ENCODE measurements at regions not wholly inside any gene's neighbourhood (a gene's known extent, or its start where the extent isn't known, plus 50 kb on each side); places are given as distances from the start of the nearest gene placed in this dataset.
A peak's percentile ranks its signal among the peaks of the same experiment; 100 is the strongest.
"Not testable (repeated sequence)": the region's sequence is repeated elsewhere in the genome, so short reads cannot be mapped to it uniquely, and the experiment has no call there.

- DNase-seq = no peak
Measured at GRCh38 chr12:14213542-14213941, 151.9 kb upstream of the ATF7IP start.

GRCh38 chr12:14214495-14214894, 151.0 kb upstream of the ATF7IP start:
- H3K4me1 ChIP-seq = no peaks in the 10 kb centered on the region
- no peak overlapping the region for H3K4me3 ChIP-seq
- ATAC-seq (no peak), DNase-seq (no peak)
- H3K27me3 ChIP-seq = no peaks in the 10 kb centered on the region
- no peaks in the 10 kb centered on the region for H3K36me3 ChIP-seq
- intact Hi-C loops (cut with DNase I) = no loop called here
- H3K27ac ChIP-seq = no peak overlapping the region
- no peaks in the 10 kb centered on the region for H3K9me3 ChIP-seq
- TF ChIP-seq CTCF (IDR thresholded peaks at IDR 0.05) = no peak

More at GRCh38 chr12:14213542-14213941, 151.9 kb upstream of the ATF7IP start:
- ATAC-seq = no peak
- intact Hi-C loops (cut with DNase I) = no loop called here
- Histone ChIP-seq H3K9me3 (no peaks in the 10 kb centered on the region), H3K27ac (no peak overlapping the region), H3K36me3 (no peaks in the 10 kb centered on the region), H3K27me3 (no peaks in the 10 kb centered on the region), H3K4me1 (no peaks in the 10 kb centered on the region), H3K4me3 (no peak overlapping the region)
- no peak for TF ChIP-seq CTCF (IDR thresholded peaks at IDR 0.05)

GRCh38 chr12:14215949-14216348, 149.5 kb upstream of the ATF7IP start:
- peak overlapping the region; percentile 43 for H3K4me3 ChIP-seq
- H3K4me1 ChIP-seq; H3K36me3 ChIP-seq; H3K27me3 ChIP-seq; ATAC-seq; DNase-seq; H3K27ac ChIP-seq; H3K9me3 ChIP-seq; intact Hi-C loops (cut with DNase I): not testable (repeated sequence)

DNA sequence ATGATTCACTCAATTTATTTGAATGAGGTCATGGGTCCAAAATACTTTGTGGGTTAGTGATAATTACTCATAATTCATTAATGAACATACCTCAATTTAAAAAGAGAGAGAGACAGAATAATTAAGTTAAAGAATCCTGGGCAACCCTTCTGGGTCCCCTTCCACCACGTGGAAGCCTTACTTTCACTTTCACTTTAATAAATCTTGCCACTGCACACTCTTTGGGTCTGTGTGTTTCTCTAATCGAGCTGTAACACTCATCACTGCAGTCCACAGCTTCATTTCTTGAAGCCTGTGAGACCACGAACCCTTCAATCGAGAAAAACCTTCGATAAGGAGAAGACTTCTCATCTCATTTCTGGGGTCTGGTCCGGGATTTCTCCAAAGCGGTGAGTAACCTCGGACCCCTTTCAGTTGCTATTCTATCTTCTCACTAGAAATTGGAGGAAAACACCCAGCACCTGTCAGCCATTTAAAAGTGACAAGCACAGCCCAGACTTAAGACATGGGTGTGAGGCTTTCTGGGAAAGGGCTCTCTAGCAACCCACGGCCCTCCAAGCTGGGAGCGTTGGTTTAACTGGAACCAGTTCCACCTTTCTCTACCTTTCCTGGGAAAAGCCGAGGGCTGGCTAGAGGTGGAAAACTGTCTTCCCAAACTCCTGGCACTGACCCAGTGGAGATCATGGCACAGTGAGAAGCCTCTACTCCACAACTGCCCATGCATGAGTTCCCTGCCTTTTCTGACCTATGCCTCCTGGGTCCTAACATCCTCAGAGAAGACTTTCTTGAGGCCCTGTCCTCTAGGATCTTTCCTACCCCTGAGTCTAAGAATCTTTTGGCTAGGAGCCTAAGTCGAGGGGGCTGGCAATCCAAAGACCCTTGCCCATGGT, 148.8 kb upstream of the ATF7IP start:
- H3K36me3 ChIP-seq = no peaks in the 10 kb centered on the region
- no peak for DNase-seq
- H3K9me3 ChIP-seq = no peaks in the 10 kb centered on the region
- TF ChIP-seq CTCF (IDR thresholded peaks at IDR 0.05) = no peak
- no peaks in the 10 kb centered on the region for H3K27me3 ChIP-seq
- peak; percentile 37 for ATAC-seq
- intact Hi-C loops (cut with DNase I) = no loop called here
- H3K4me3 ChIP-seq = peak overlapping the region; percentile 43
- no peak overlapping the region for H3K27ac ChIP-seq
- H3K4me1 ChIP-seq = no peaks in the 10 kb centered on the region

DNA sequence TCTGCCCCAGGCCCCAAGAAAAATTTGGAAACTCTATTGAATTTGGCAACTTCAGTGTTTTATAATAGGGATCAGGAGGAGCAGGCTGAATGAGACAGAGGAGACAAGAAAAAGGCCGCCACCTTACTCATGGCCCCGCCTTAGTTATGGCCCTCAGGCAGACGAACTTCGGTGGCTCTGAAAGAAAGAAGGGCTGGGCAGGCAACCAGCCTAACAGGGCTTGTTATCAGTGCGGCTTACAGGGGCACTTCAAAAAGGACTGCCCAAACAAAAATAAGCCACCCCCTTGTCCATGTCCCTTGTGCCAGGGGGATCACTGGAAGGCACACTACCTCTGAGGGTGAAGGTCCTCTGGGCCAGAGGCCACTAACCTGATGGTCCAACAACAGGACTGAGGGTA, 146.3 kb upstream of the ATF7IP start:
- Histone ChIP-seq H3K27me3 (no peaks in the 10 kb centered on the region), H3K27ac (no peak overlapping the region)
- intact Hi-C loops (cut with DNase I) = no loop called here

GRCh38 chr12:14219670-14220069, 145.8 kb upstream of the ATF7IP start:
- not testable (repeated sequence) for H3K27ac ChIP-seq

More for the DNA sequence above, 146.3 kb upstream of the ATF7IP start:
- Histone ChIP-seq H3K9me3 (no peaks in the 10 kb centered on the region), H3K4me1 (no peaks in the 10 kb centered on the region), H3K36me3 (no peaks in the 10 kb centered on the region), H3K4me3 (no peak overlapping the region)
- DNase-seq (no peak), ATAC-seq (no peak)
- TF ChIP-seq CTCF (IDR thresholded peaks at IDR 0.05) = no peak

More at GRCh38 chr12:14219670-14220069, 145.8 kb upstream of the ATF7IP start:
- H3K9me3 ChIP-seq; H3K4me3 ChIP-seq; H3K36me3 ChIP-seq; DNase-seq; ATAC-seq; H3K27me3 ChIP-seq; intact Hi-C loops (cut with DNase I); H3K4me1 ChIP-seq: not testable (repeated sequence)
